ENCODE measurements at regions not wholly inside any gene's neighbourhood (a gene's known extent, or its start where the extent isn't known, plus 50 kb on each side); places are given as distances from the start of the nearest gene placed in this dataset.

- no peaks in the 10 kb centered on the region for H3K36me3 ChIP-seq
- intact Hi-C loops (cut with DNase I): no loop called here
- no peak overlapping the region for H3K27ac ChIP-seq
- no peaks in the 10 kb centered on the region for H3K9me3 ChIP-seq
- DNase-seq (ENCODE audit: low spot score): no peak
- no peaks in the 10 kb centered on the region for H3K27me3 ChIP-seq (replicated peaks; ENCODE audit: insufficient read depth)
- WGBS: 98% methylated on average over 2 of the region's 2 CpGs
- TF ChIP-seq POLR2AphosphoS5 (IDR thresholded peaks at IDR 0.05) (no peak), POLR2A (IDR thresholded peaks at IDR 0.05) (no peak), CTCF (IDR thresholded peaks at IDR 0.05) (no peak)
- H3K4me3 ChIP-seq: no peak overlapping the region
- H3K4me1 ChIP-seq (replicated peaks): no peaks in the 10 kb centered on the region
Measured at GRCh38 chr4:217891-218290, 87.4 kb downstream of the ZNF732 start.

- no peak overlapping the region for H3K4me3 ChIP-seq
- 70% methylated on average over 2 of the region's 2 CpGs for WGBS
Measured at GRCh38 chr4:213971-214370, 89.7 kb downstream of the ZNF718 start.

More at GRCh38 chr4:213971-214370, 89.7 kb downstream of the ZNF718 start:
- no peak for TF ChIP-seq CTCF (IDR thresholded peaks at IDR 0.05)
- TF ChIP-seq POLR2A (IDR thresholded peaks at IDR 0.05): no peak
- TF ChIP-seq POLR2AphosphoS5 (IDR thresholded peaks at IDR 0.05): no peak
- no peaks in the 10 kb centered on the region for H3K9me3 ChIP-seq
- no peaks in the 10 kb centered on the region for H3K4me1 ChIP-seq (replicated peaks)
- no peaks in the 10 kb centered on the region for H3K27me3 ChIP-seq (replicated peaks; ENCODE audit: insufficient read depth)
- DNase-seq (ENCODE audit: low spot score): no peak
- no peaks in the 10 kb centered on the region for H3K36me3 ChIP-seq
- intact Hi-C loops (cut with DNase I): loop anchor here (5.0 kb wide), 1 partner anchor 92 kb away; the partner anchor contains the start of gene ZNF718
- H3K27ac ChIP-seq: no peak overlapping the region

Measured in prostate gland (tissue), 2 donors.